Dendritic cell treated with granulocyte-macrophage colony-stimulating factor and Interleukin-4, amounts not matched to agents 40 ng/mL and 50 ng/mL, for 4 days (primary cell): ENCODE measurements at regions not wholly inside any gene's neighbourhood (a gene's known extent, or its start where the extent isn't known, plus 50 kb on each side); places are given as distances from the start of the nearest gene placed in this dataset.
A peak's percentile ranks its signal among the peaks of the same experiment; 100 is the strongest.

Source experiments
- H3K27ac Mint-ChIP-seq: one replicate; pipeline ENCODE4 v1.8.0; 2022; ENCODE audit warnings: mild to moderate bottlenecking, mixed read lengths
- H3K27me3 Mint-ChIP-seq: one replicate; pipeline ENCODE4 v1.8.0; 2022; ENCODE audit warnings: mild to moderate bottlenecking, mixed read lengths
- H3K36me3 Mint-ChIP-seq: one replicate; pipeline ENCODE4 v1.8.0; 2022; ENCODE audit warnings: low read depth, mixed read lengths
- H3K4me1 Mint-ChIP-seq: one replicate; pipeline ENCODE4 v1.8.0; 2022; ENCODE audit warnings: low read depth, mixed read lengths
- H3K4me3 Mint-ChIP-seq: one replicate; pipeline ENCODE4 v1.8.0; 2022; ENCODE audit warnings: mild to moderate bottlenecking, moderate library complexity, mixed read lengths
- H3K9me3 Mint-ChIP-seq: one replicate; pipeline ENCODE4 v1.8.0; 2022; ENCODE audit warnings: mixed read lengths
- intact Hi-C: fragments of 100-400 bp; cut with micrococcal nuclease; formaldehyde crosslinking; loops from one replicate; pipeline ENCODE4 v1.15.0; 2022

DNA sequence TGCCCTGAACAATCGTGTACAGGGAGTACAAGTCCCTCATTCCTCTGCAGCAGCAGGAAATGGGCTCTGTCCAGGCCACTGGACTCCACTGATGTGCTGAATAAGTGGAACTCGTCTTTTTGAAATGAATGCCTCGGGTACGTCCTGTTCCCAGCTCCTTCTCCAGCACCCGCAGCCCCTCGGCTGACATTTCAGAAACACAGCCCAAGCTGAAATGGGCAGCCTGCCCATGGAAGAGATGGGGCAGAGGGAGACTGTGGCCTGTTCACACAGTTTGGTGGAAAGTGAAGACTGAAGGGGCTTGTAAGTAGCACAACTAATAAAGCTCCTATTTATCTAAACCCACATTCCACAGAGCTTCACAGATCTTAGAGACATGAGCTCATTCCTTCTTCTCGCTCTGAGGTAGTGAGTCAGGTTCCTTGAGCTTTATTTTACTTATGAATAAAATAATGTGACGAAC, 498.6 kb downstream of the TXNL1 start:
- Mint-ChIP-seq H3K27ac (no peak overlapping the region), H3K27me3 (no peaks in the 10 kb centered on the region), H3K9me3 (no peaks in the 10 kb centered on the region), H3K4me3 (no peak overlapping the region), H3K36me3 (no peaks in the 10 kb centered on the region), H3K4me1 (no peaks in the 10 kb centered on the region)
- intact Hi-C loops: no loop called here

DNA sequence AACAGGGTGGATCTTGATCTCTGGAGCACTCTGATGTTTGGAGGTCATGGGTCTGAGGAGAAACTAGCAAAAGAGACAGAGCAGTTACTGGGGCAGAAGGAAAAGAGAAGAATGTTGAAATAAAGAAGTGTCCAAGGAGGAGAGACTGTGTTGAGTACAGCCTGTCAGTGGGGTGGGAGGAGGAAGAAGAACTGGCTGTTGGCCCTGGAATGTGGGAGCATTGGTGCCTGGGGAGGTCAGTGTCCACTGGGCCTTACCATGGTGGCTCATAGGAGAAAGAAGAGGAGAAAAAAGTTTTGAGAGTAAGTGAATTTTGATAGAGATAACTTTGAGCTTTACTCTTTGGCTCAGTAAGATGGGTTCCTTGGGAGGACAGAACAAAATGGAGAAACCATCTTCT, 499.0 kb downstream of the TXNL1 start:
- Mint-ChIP-seq H3K27me3 (no peaks in the 10 kb centered on the region), H3K36me3 (no peaks in the 10 kb centered on the region), H3K9me3 (no peaks in the 10 kb centered on the region), H3K4me3 (no peak overlapping the region), H3K27ac (no peak overlapping the region), H3K4me1 (no peaks in the 10 kb centered on the region)
- intact Hi-C loops: no loop called here

GRCh38 chr18:56136105-56136504, 502.3 kb downstream of the TXNL1 start:
- no peak overlapping the region for H3K4me3 Mint-ChIP-seq
- no peaks in the 10 kb centered on the region for H3K9me3 Mint-ChIP-seq
- H3K27me3 Mint-ChIP-seq: no peaks in the 10 kb centered on the region
- no peaks in the 10 kb centered on the region for H3K36me3 Mint-ChIP-seq
- H3K27ac Mint-ChIP-seq: no peak overlapping the region
- H3K4me1 Mint-ChIP-seq: no peaks in the 10 kb centered on the region
- intact Hi-C loops: no loop called here

- H3K27me3 Mint-ChIP-seq: no peaks in the 10 kb centered on the region
- H3K4me3 Mint-ChIP-seq: no peak overlapping the region
- intact Hi-C loops: no loop called here
- no peaks in the 10 kb centered on the region for H3K36me3 Mint-ChIP-seq
- H3K4me1 Mint-ChIP-seq: peaks cover 6% of the 10 kb centered on the region
- no peak overlapping the region for H3K27ac Mint-ChIP-seq
- no peaks in the 10 kb centered on the region for H3K9me3 Mint-ChIP-seq
Measured at GRCh38 chr18:56130481-56130880, 507.9 kb downstream of the TXNL1 start.

DNA sequence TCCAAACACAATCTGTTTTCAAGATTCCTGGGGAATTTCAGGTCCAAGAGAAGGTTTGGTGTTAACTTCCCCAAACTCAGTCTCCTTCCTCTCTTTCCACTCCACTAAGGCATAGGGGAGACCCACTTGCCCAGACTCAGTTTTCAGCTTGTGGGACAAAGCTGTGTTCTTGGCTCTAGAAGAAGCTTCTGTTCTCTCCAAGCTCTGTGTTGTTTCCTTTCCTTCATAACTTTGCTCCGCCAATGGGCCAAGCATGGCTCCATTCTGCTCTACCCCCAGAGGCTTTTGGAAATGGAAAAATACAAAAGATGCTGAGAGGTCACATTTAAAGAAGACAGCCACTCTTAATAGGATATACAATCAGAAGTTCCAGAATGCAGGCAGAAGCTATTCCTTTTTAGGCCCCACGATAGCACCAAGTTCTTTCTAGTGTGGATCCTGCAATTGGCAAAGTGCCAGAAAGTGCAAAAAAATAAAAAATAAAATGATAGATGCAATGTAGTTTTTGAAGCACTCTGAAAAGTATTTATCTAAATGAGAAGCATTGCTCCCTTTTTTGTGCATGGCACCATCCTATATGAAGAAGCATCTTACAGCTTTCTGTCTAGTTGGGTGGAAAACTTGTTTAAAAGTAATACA, 510.1 kb downstream of the TXNL1 start:
- H3K27me3 Mint-ChIP-seq: no peaks in the 10 kb centered on the region
- no peaks in the 10 kb centered on the region for H3K9me3 Mint-ChIP-seq
- H3K4me3 Mint-ChIP-seq: no peak overlapping the region
- peaks cover 6% of the 10 kb centered on the region for H3K4me1 Mint-ChIP-seq
- H3K36me3 Mint-ChIP-seq: no peaks in the 10 kb centered on the region
- no peak overlapping the region for H3K27ac Mint-ChIP-seq
- intact Hi-C loops: no loop called here

DNA sequence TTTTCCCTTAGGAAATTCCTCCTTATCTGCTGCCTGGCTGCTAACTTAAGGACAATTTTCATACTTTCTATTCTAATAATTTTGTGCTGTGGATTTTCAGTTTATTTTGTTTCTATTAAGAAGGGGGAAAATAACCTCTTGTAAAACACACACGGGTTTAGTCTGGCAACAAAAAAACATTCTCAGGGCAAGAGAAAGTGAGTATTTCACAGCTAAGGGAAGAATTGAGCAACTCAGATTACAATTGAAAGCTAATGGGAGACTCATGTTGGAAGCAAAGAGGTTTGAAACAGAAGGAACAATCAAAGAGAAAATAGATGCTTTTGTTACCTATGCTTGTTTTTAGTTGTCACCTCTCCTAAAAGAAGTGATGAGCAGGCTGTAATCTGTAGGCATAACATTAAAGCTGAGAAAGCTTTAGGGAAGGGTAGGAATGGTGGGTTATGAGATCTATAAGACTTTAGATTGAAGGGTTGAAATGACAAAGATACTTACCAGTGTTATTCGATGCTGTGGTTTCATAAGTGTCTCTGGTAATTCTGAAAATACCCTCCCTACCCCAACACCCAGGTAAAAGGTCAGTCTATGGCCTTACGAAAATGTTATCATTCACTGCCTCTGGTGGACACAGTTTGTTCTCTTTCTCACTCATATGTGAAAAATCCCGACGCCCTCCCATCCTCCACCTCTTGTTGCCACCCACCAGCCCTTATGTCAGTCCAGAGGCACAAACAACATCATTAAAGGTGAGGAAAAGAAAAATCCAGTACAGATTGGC, 510.9 kb downstream of the TXNL1 start:
- intact Hi-C loops: no loop called here
- Mint-ChIP-seq H3K4me1 (peaks cover 6% of the 10 kb centered on the region), H3K27me3 (no peaks in the 10 kb centered on the region), H3K27ac (no peak overlapping the region), H3K36me3 (no peaks in the 10 kb centered on the region), H3K4me3 (no peak overlapping the region), H3K9me3 (no peaks in the 10 kb centered on the region)

- H3K4me1 Mint-ChIP-seq: peaks cover 14% of the 10 kb centered on the region
- no peaks in the 10 kb centered on the region for H3K9me3 Mint-ChIP-seq
- no peak overlapping the region for H3K27ac Mint-ChIP-seq
- peaks cover 2% of the 10 kb centered on the region for H3K27me3 Mint-ChIP-seq
- intact Hi-C loops: no loop called here
- no peaks in the 10 kb centered on the region for H3K36me3 Mint-ChIP-seq
- no peak overlapping the region for H3K4me3 Mint-ChIP-seq
Measured at GRCh38 chr18:56124186-56124585, 514.2 kb downstream of the TXNL1 start.

- Mint-ChIP-seq H3K4me1 (peaks cover 16% of the 10 kb centered on the region), H3K27ac (no peak overlapping the region), H3K27me3 (peaks cover 8% of the 10 kb centered on the region), H3K4me3 (no peak overlapping the region), H3K36me3 (no peaks in the 10 kb centered on the region), H3K9me3 (no peaks in the 10 kb centered on the region)
- intact Hi-C loops: no loop called here
Measured at GRCh38 chr18:56121669-56122068, 516.7 kb downstream of the TXNL1 start.

DNA sequence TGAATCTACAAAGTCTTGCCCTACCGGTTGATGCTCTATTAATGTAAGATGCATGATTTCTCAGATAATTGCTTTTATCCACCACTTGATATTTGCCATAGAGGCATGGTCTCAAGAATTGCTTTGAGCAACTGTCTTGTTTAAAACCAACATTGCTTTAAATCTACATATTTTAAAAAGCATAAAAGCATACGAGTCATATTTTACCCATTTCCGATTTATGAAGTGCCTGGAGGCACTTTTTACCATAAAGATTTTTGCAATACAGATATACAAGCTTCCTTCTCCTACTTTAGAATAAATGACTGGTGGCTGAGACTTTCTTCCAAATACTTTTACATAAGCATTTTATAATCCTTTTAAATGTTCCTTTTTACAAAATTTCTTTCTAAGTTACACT, 517.6 kb downstream of the TXNL1 start:
- H3K27ac Mint-ChIP-seq: no peak overlapping the region
- intact Hi-C loops: no loop called here
- no peaks in the 10 kb centered on the region for H3K9me3 Mint-ChIP-seq
- no peak overlapping the region for H3K4me3 Mint-ChIP-seq
- peaks cover 8% of the 10 kb centered on the region for H3K27me3 Mint-ChIP-seq
- H3K36me3 Mint-ChIP-seq: no peaks in the 10 kb centered on the region
- peaks cover 15% of the 10 kb centered on the region for H3K4me1 Mint-ChIP-seq

DNA sequence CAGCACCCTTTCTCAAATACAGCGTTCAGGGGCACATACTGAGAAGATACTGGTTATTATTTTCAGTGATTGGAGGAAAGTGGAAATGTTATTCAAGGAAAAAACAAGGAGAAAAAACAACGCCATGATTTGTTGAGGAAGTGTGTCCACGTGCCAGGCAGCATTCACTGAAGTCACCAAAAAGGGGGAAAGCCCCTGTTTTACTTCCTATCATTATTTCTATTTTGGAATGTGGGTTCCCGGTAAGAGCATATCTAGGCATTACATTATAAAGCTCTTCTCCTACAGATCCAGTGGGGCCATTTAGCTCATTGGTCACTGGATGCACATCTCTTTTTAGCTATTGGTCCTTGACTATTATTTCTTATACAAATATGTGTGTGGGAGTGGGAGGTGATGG, 518.7 kb downstream of the TXNL1 start:
- intact Hi-C loops: loop anchor here (10.0 kb wide), 1 partner anchor 455 kb away; no protein-coding TSS in a partner anchor
- H3K4me1 Mint-ChIP-seq: peaks cover 26% of the 10 kb centered on the region
- H3K9me3 Mint-ChIP-seq: no peaks in the 10 kb centered on the region
- no peaks in the 10 kb centered on the region for H3K36me3 Mint-ChIP-seq
- peaks cover 8% of the 10 kb centered on the region for H3K27me3 Mint-ChIP-seq
- H3K27ac Mint-ChIP-seq: no peak overlapping the region
- no peak overlapping the region for H3K4me3 Mint-ChIP-seq

- intact Hi-C loops: loop anchor here (10.0 kb wide), 1 partner anchor 456 kb away; no protein-coding TSS in a partner anchor
- H3K27me3 Mint-ChIP-seq: peaks cover 8% of the 10 kb centered on the region
- H3K27ac Mint-ChIP-seq: no peak overlapping the region
- H3K9me3 Mint-ChIP-seq: no peaks in the 10 kb centered on the region
- H3K4me3 Mint-ChIP-seq: no peak overlapping the region
- H3K36me3 Mint-ChIP-seq: no peaks in the 10 kb centered on the region
- peaks cover 37% of the 10 kb centered on the region for H3K4me1 Mint-ChIP-seq
Measured at GRCh38 chr18:56118422-56118821, 520.0 kb downstream of the TXNL1 start.

- peak overlapping the region; percentile 54 for H3K27ac Mint-ChIP-seq
- H3K4me1 Mint-ChIP-seq: peaks cover 42% of the 10 kb centered on the region
- H3K4me3 Mint-ChIP-seq: no peak overlapping the region
Measured at GRCh38 chr18:56115071-56116015, 523.0 kb downstream of the TXNL1 start.

GRCh38 chr18:56112984-56113383, 525.0 kb upstream of the TCF4 start:
- intact Hi-C loops: loop anchor here (10.0 kb wide), 1 partner anchor 462 kb away; no protein-coding TSS in a partner anchor
- no peak overlapping the region for H3K4me3 Mint-ChIP-seq
- H3K27ac Mint-ChIP-seq: no peak overlapping the region
- no peaks in the 10 kb centered on the region for H3K36me3 Mint-ChIP-seq
- H3K4me1 Mint-ChIP-seq: peaks cover 34% of the 10 kb centered on the region
- H3K9me3 Mint-ChIP-seq: no peaks in the 10 kb centered on the region
- H3K27me3 Mint-ChIP-seq: peaks cover 11% of the 10 kb centered on the region

More at GRCh38 chr18:56115071-56116015, 523.0 kb downstream of the TXNL1 start:
- H3K36me3 Mint-ChIP-seq: no peaks in the 10 kb centered on the region
- intact Hi-C loops: loop anchor here (10.0 kb wide), 1 partner anchor 459 kb away; no protein-coding TSS in a partner anchor
- H3K27me3 Mint-ChIP-seq: peaks cover 9% of the 10 kb centered on the region
- no peaks in the 10 kb centered on the region for H3K9me3 Mint-ChIP-seq
